SK-N-SH treated with all-trans-retinoic acid at 6 μM for 48 hours (cell line): ENCODE measurements at regions not wholly inside any gene's neighbourhood (a gene's known extent, or its start where the extent isn't known, plus 50 kb on each side); places are given as distances from the start of the nearest gene placed in this dataset.

Experiments
- ARNTL ChIP-seq: fragments of 450-650 bp; formaldehyde crosslinking; IDR thresholded peaks from 2 replicates; pipeline ENCODE4 v1.5.0; 2020; ENCODE audit warnings: low read depth, mild to moderate bottlenecking, moderate library complexity, borderline replicate concordance
- POU6F1 ChIP-seq: fragments of 250-450 bp; sonication (Bioruptor Pico); IDR thresholded peaks from 2 replicates; pipeline ENCODE4 v1.8.0; 2021; ENCODE audit warnings: low read depth, mild to moderate bottlenecking, moderate library complexity, borderline replicate concordance
- ZNF70 ChIP-seq: fragments of 450-650 bp; formaldehyde crosslinking; IDR thresholded peaks from 2 replicates; pipeline ENCODE4 v1.5.0; 2020; ENCODE audit warnings: mild to moderate bottlenecking, moderate library complexity
- ZNF8 ChIP-seq: fragments of 450-650 bp; formaldehyde crosslinking; IDR thresholded peaks from 2 replicates; pipeline ENCODE4 v1.5.0; 2020; ENCODE audit warnings: mild to moderate bottlenecking, moderate library complexity

- TF ChIP-seq ARNTL (CRISPR knock-in tag) (no peak), ZNF8 (CRISPR knock-in tag) (no peak), ZNF70 (CRISPR knock-in tag) (no peak), POU6F1 (CRISPR knock-in tag) (no peak)
These were observed 89.7 kb upstream of the YWHAQ start for GRCh38 chr2:9720352-9721093.
